ENCODE measurements at regions not wholly inside any gene's neighbourhood (a gene's known extent, or its start where the extent isn't known, plus 50 kb on each side); places are given as distances from the start of the nearest gene placed in this dataset.

DNA sequence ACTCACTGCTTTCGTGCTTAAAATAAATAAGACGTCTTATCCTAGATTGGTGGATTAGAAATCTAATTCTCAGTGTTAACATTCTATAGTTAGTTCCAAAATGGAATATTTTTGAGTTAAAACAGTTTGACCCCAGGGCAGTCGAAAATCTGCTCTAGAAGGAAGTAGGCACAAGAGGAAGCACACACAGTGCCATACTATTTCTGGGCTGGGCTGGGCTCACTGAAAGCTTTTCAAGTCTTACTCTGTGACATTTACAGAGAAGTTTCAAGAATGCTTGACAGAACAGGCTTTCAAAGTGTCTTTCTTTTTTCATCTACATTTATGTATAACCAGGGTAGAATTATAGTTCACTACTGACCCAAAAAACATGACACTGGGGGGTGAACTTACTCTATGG, 209.8 kb downstream of the SOD2 start:
- Histone ChIP-seq H3K79me1 (replicated peaks; ENCODE audit: low read length, poor library complexity, severe bottlenecking) (no peaks in the 10 kb centered on the region), H3K36me3 (ENCODE audit: control insufficient read depth in 1 of 2, insufficient read depth in 2 of 2, low read depth in 1 of 2, low read length in 2 of 2) (no peaks in the 10 kb centered on the region), H2BK5ac (ENCODE audit: low read depth, low read length, poor library complexity, severe bottlenecking) (no peak overlapping the region), H3K14ac (ENCODE audit: low read length in 2 of 2) (no peak overlapping the region), H3K4ac (ENCODE audit: low read depth in 1 of 2, low read length in 2 of 2) (no peak overlapping the region), H4K8ac (ENCODE audit: low read length) (no peak overlapping the region), H2AK5ac (ENCODE audit: low read length, severe bottlenecking) (no peak overlapping the region), H3K27me3 (ENCODE audit: control insufficient read depth in 1 of 2, insufficient read depth in 1 of 2, low read length in 2 of 2) (no peaks in the 10 kb centered on the region), H2AFZ (ENCODE audit: low read depth, low read length) (no peak overlapping the region), H3K27ac (ENCODE audit: low read length, poor library complexity, severe bottlenecking) (no peak overlapping the region), H3K4me1 (ENCODE audit: control insufficient read depth, insufficient read depth, low read depth, low read length) (no peaks in the 10 kb centered on the region), H3K9me3 (ENCODE audit: control insufficient read depth, low read length) (peaks cover under 1% of the 10 kb centered on the region), H2BK120ac (ENCODE audit: low read depth, low read length) (no peak overlapping the region), H3K4me3 (ENCODE audit: insufficient read depth in 1 of 2, low read depth in 1 of 2, low read length in 2 of 2) (no peak overlapping the region), H3K9ac (ENCODE audit: low read length) (no peak overlapping the region), H3K23ac (ENCODE audit: low read length in 2 of 2) (no peak overlapping the region), H4K91ac (ENCODE audit: low read length) (no peak overlapping the region), H3K4me2 (ENCODE audit: low read length, poor library complexity, severe bottlenecking) (no peak overlapping the region), H2BK15ac (ENCODE audit: low read depth, poor library complexity, severe bottlenecking) (no peak overlapping the region), H2BK12ac (ENCODE audit: low read length in 2 of 2) (no peak overlapping the region), H3K18ac (ENCODE audit: low read depth in 1 of 2, low read length in 2 of 2) (no peak overlapping the region)
- no peak for DNase-seq
- 48% methylated on average over 2 of the region's 3 CpGs for WGBS

DNA sequence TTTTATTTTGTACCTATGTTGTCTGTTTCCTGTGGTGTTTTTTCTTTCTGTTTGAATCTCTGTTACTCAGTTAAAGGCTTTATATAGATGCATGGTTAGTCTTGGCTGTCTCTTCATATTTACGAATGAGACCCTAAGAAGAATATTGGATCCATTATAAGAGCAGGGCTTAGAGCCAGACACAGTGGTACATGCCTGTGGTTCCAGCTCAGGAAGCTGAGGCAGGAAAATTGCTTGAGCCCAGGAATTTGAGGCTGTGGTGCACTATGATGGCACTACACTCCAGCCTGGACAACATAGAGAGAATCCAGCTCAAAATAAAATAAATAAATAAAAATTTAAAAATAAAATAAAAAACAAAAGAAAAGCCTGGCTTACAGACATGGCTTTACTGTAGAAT, 211.1 kb downstream of the SOD2 start:
- DNase-seq, result no peak
- Histone ChIP-seq H3K79me1 (replicated peaks; ENCODE audit: low read length, poor library complexity, severe bottlenecking) (no peaks in the 10 kb centered on the region), H3K4me1 (ENCODE audit: control insufficient read depth, insufficient read depth, low read depth, low read length) (no peaks in the 10 kb centered on the region), H2BK15ac (ENCODE audit: low read depth, poor library complexity, severe bottlenecking) (no peak overlapping the region), H3K4me3 (ENCODE audit: insufficient read depth in 1 of 2, low read depth in 1 of 2, low read length in 2 of 2) (no peak overlapping the region), H2BK120ac (ENCODE audit: low read depth, low read length) (no peak overlapping the region), H4K91ac (ENCODE audit: low read length) (no peak overlapping the region), H3K27me3 (ENCODE audit: control insufficient read depth in 1 of 2, insufficient read depth in 1 of 2, low read length in 2 of 2) (no peaks in the 10 kb centered on the region), H3K4me2 (ENCODE audit: low read length, poor library complexity, severe bottlenecking) (no peak overlapping the region), H4K8ac (ENCODE audit: low read length) (no peak overlapping the region), H2BK12ac (ENCODE audit: low read length in 2 of 2) (no peak overlapping the region), H3K23ac (ENCODE audit: low read length in 2 of 2) (no peak overlapping the region), H3K9me3 (ENCODE audit: control insufficient read depth, low read length) (peaks cover 4% of the 10 kb centered on the region), H3K9ac (ENCODE audit: low read length) (no peak overlapping the region), H2AFZ (ENCODE audit: low read depth, low read length) (no peak overlapping the region), H3K4ac (ENCODE audit: low read depth in 1 of 2, low read length in 2 of 2) (no peak overlapping the region), H3K27ac (ENCODE audit: low read length, poor library complexity, severe bottlenecking) (no peak overlapping the region), H3K14ac (ENCODE audit: low read length in 2 of 2) (no peak overlapping the region), H3K18ac (ENCODE audit: low read depth in 1 of 2, low read length in 2 of 2) (no peak overlapping the region), H3K36me3 (ENCODE audit: control insufficient read depth in 1 of 2, insufficient read depth in 2 of 2, low read depth in 1 of 2, low read length in 2 of 2) (no peaks in the 10 kb centered on the region), H2AK5ac (ENCODE audit: low read length, severe bottlenecking) (no peak overlapping the region), H2BK5ac (ENCODE audit: low read depth, low read length, poor library complexity, severe bottlenecking) (no peak overlapping the region)
- 100% methylated on average over 1 of the region's 1 CpG for WGBS

DNA sequence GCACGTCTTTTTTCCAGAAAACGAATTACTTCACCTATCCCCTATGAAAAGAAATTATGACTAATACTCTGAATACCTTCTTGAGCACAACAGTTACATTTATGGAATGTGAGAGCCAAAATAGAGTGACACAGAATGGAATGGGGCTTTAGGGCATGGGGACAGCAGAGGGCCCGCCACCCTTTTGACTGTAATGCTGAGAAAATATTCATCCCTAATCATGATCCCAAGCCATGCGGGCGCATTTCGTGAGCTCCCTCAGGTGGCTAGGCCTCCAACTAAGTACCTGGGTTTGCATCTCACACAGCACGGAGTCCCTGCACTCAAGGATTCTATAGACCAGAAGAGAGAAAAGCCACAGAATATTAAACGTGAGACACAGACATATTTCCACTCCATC, 212.6 kb downstream of the SOD2 start:
- H3K27me3 ChIP-seq (ENCODE audit: control insufficient read depth in 1 of 2, insufficient read depth in 1 of 2, low read length in 2 of 2), result no peaks in the 10 kb centered on the region
- H3K4ac ChIP-seq (ENCODE audit: low read depth in 1 of 2, low read length in 2 of 2), result no peak overlapping the region
- no peak overlapping the region for H2BK120ac ChIP-seq (ENCODE audit: low read depth, low read length)
- H2BK12ac ChIP-seq (ENCODE audit: low read length in 2 of 2), result no peak overlapping the region
- DNase-seq, result no peak
- no peak overlapping the region for H3K4me3 ChIP-seq (ENCODE audit: insufficient read depth in 1 of 2, low read depth in 1 of 2, low read length in 2 of 2)
- no peak overlapping the region for H2BK5ac ChIP-seq (ENCODE audit: low read depth, low read length, poor library complexity, severe bottlenecking)
- H3K9me3 ChIP-seq (ENCODE audit: control insufficient read depth, low read length), result peaks cover 4% of the 10 kb centered on the region
- no peaks in the 10 kb centered on the region for H3K4me1 ChIP-seq (ENCODE audit: control insufficient read depth, insufficient read depth, low read depth, low read length)
- H4K8ac ChIP-seq (ENCODE audit: low read length), result no peak overlapping the region
- no peak overlapping the region for H3K18ac ChIP-seq (ENCODE audit: low read depth in 1 of 2, low read length in 2 of 2)
- no peak overlapping the region for H3K9ac ChIP-seq (ENCODE audit: low read length)
- no peak overlapping the region for H3K27ac ChIP-seq (ENCODE audit: low read length, poor library complexity, severe bottlenecking)
- no peak overlapping the region for H4K91ac ChIP-seq (ENCODE audit: low read length)
- no peak overlapping the region for H2AFZ ChIP-seq (ENCODE audit: low read depth, low read length)
- H2AK5ac ChIP-seq (ENCODE audit: low read length, severe bottlenecking), result no peak overlapping the region
- no peaks in the 10 kb centered on the region for H3K79me1 ChIP-seq (replicated peaks; ENCODE audit: low read length, poor library complexity, severe bottlenecking)
- no peak overlapping the region for H2BK15ac ChIP-seq (ENCODE audit: low read depth, poor library complexity, severe bottlenecking)
- 66% methylated on average over 6 of the region's 8 CpGs for WGBS
- H3K36me3 ChIP-seq (ENCODE audit: control insufficient read depth in 1 of 2, insufficient read depth in 2 of 2, low read depth in 1 of 2, low read length in 2 of 2), result no peaks in the 10 kb centered on the region
- H3K4me2 ChIP-seq (ENCODE audit: low read length, poor library complexity, severe bottlenecking), result no peak overlapping the region
- H3K23ac ChIP-seq (ENCODE audit: low read length in 2 of 2), result no peak overlapping the region
- no peak overlapping the region for H3K14ac ChIP-seq (ENCODE audit: low read length in 2 of 2)

DNA sequence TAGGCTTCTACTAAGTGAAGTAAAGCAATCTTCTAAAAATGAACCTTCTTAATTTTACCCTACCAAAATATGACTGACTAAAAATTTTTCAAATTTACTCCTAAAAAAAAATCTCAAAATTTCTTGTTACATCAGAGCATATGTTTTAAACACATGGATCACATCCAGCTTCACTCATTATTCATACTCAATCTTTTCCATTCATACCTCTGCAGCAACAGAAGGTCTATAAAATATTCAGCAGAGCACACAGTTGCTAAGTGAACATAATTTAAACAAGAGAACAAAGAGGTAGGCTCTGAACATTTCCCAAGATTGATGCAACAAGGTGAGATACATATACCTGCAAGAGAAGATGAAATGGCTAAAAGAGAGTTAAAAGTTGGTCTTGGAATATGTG, 213.9 kb downstream of the SOD2 start:
- Histone ChIP-seq H3K4ac (ENCODE audit: low read depth in 1 of 2, low read length in 2 of 2) (no peak overlapping the region), H2BK15ac (ENCODE audit: low read depth, poor library complexity, severe bottlenecking) (no peak overlapping the region), H2AFZ (ENCODE audit: low read depth, low read length) (no peak overlapping the region), H2BK120ac (ENCODE audit: low read depth, low read length) (no peak overlapping the region), H2AK5ac (ENCODE audit: low read length, severe bottlenecking) (no peak overlapping the region), H3K18ac (ENCODE audit: low read depth in 1 of 2, low read length in 2 of 2) (no peak overlapping the region), H3K4me3 (ENCODE audit: insufficient read depth in 1 of 2, low read depth in 1 of 2, low read length in 2 of 2) (no peak overlapping the region), H3K4me1 (ENCODE audit: control insufficient read depth, insufficient read depth, low read depth, low read length) (no peaks in the 10 kb centered on the region), H3K4me2 (ENCODE audit: low read length, poor library complexity, severe bottlenecking) (no peak overlapping the region), H3K36me3 (ENCODE audit: control insufficient read depth in 1 of 2, insufficient read depth in 2 of 2, low read depth in 1 of 2, low read length in 2 of 2) (no peaks in the 10 kb centered on the region), H4K8ac (ENCODE audit: low read length) (no peak overlapping the region), H3K79me1 (replicated peaks; ENCODE audit: low read length, poor library complexity, severe bottlenecking) (no peaks in the 10 kb centered on the region), H2BK5ac (ENCODE audit: low read depth, low read length, poor library complexity, severe bottlenecking) (no peak overlapping the region), H3K14ac (ENCODE audit: low read length in 2 of 2) (no peak overlapping the region), H3K23ac (ENCODE audit: low read length in 2 of 2) (no peak overlapping the region), H3K9ac (ENCODE audit: low read length) (no peak overlapping the region), H2BK12ac (ENCODE audit: low read length in 2 of 2) (no peak overlapping the region), H3K27me3 (ENCODE audit: control insufficient read depth in 1 of 2, insufficient read depth in 1 of 2, low read length in 2 of 2) (no peaks in the 10 kb centered on the region), H3K27ac (ENCODE audit: low read length, poor library complexity, severe bottlenecking) (no peak overlapping the region), H4K91ac (ENCODE audit: low read length) (no peak overlapping the region), H3K9me3 (ENCODE audit: control insufficient read depth, low read length) (peaks cover 4% of the 10 kb centered on the region)
- DNase-seq, result no peak
